DND-41 (cell line): ENCODE measurements at regions not wholly inside any gene's neighbourhood (a gene's known extent, or its start where the extent isn't known, plus 50 kb on each side); places are given as distances from the start of the nearest gene placed in this dataset.

Source experiments
- ATAC-seq: fragments of 200-7000 bp; cut with Tn5 transposase; 3 replicates; pipeline ENCODE4 v1.9.1; 2021; ENCODE audit warnings: low read depth; ENCODE audit not compliant: insufficient read depth
- DNase-seq: peaks from one replicate; pipeline ENCODE4 v3.0.0-alpha.2; 2020
- H2AFZ ChIP-seq: 2 replicates; pipeline ENCODE4 v1.6.0; 2012; ENCODE audit warnings: low read depth, low read length
- H3K27ac ChIP-seq: 2 replicates; pipeline ENCODE4 v1.5.1; 2012; ENCODE audit warnings: low read length, inconsistent platforms
- H3K27me3 ChIP-seq: fragments of 200-600 bp; sonication (generic); 2 replicates; pipeline ENCODE4 v1.6.0; 2012; ENCODE audit warnings: low read length, mild to moderate bottlenecking, inconsistent platforms; ENCODE audit not compliant: insufficient read depth, poor library complexity
- H3K36me3 ChIP-seq: 2 replicates; pipeline ENCODE4 v1.5.1; 2012; ENCODE audit warnings: low read length, inconsistent platforms; ENCODE audit not compliant: insufficient read depth
- H3K4me1 ChIP-seq: 2 replicates; pipeline ENCODE4 v1.5.1; 2012; ENCODE audit warnings: mild to moderate bottlenecking, low read length; ENCODE audit not compliant: insufficient read depth
- H3K4me2 ChIP-seq: 2 replicates; pipeline ENCODE4 v1.6.0; 2012; ENCODE audit warnings: mild to moderate bottlenecking, moderate library complexity, low read length, inconsistent platforms; ENCODE audit not compliant: insufficient read depth
- H3K4me3 ChIP-seq, 2 experiments: fragments of 200-600 bp in 1 of 2; shearing (Covaris generic) in 1 of 2; 2 replicates each; pipeline ENCODE4 v1.5.1; 2012 to 2016; ENCODE audit warnings: inconsistent platforms in 2 of 2, low read length in 2 of 2, mild to moderate bottlenecking in 2 of 2, low read depth in 1 of 2, moderate library complexity in 1 of 2
- H3K79me2 ChIP-seq: 2 replicates; pipeline ENCODE4 v1.6.0; 2012; ENCODE audit warnings: low read length, inconsistent platforms; ENCODE audit not compliant: insufficient read depth
- H3K9ac ChIP-seq: 2 replicates; pipeline ENCODE4 v1.6.0; 2012; ENCODE audit warnings: low read depth, mild to moderate bottlenecking, inconsistent platforms, low read length, moderate library complexity
- H3K9me3 ChIP-seq: 2 replicates; pipeline ENCODE4 v1.5.1; 2012; ENCODE audit warnings: low read length, moderate library complexity, mild to moderate bottlenecking, inconsistent platforms; ENCODE audit not compliant: insufficient read depth, severe bottlenecking
- H4K20me1 ChIP-seq: 2 replicates; pipeline ENCODE4 v1.6.0; 2012; ENCODE audit warnings: low read length; ENCODE audit not compliant: insufficient read depth
- CTCF ChIP-seq: IDR thresholded peaks from 2 replicates; pipeline ENCODE4 v1.5.1; 2012; ENCODE audit warnings: borderline replicate concordance, low read length, moderate library complexity, mild to moderate bottlenecking; ENCODE audit not compliant: poor library complexity, severe bottlenecking; ENCODE audit errors: extremely low read depth
- EZH2 ChIP-seq: IDR thresholded peaks from 3 replicates; pipeline ENCODE4 v1.6.1; 2012; ENCODE audit warnings: borderline replicate concordance, low read depth, mild to moderate bottlenecking, moderate library complexity, low read length, inconsistent platforms; ENCODE audit not compliant: severe bottlenecking

GRCh38 chr7:81140252-81140651, 221.4 kb upstream of the SEMA3C start:
- no peak for DNase-seq
- TF ChIP-seq CTCF (no peak), EZH2 (no peak)
- Histone ChIP-seq H3K27ac (no peak overlapping the region), H3K4me2 (no peak overlapping the region), H3K4me1 (no peaks in the 10 kb centered on the region), H4K20me1 (no peaks in the 10 kb centered on the region), H3K27me3 (no peaks in the 10 kb centered on the region), H3K36me3 (no peaks in the 10 kb centered on the region), H3K79me2 (no peaks in the 10 kb centered on the region), H3K4me3 (no peak overlapping the region), H3K9me3 (no peaks in the 10 kb centered on the region), H2AFZ (no peak overlapping the region), H3K9ac (no peak overlapping the region)
- no peak for ATAC-seq

GRCh38 chr7:81138870-81139269, 220.0 kb upstream of the SEMA3C start:
- Histone ChIP-seq H3K9me3 (no peaks in the 10 kb centered on the region), H3K79me2 (no peaks in the 10 kb centered on the region), H3K9ac (no peak overlapping the region), H3K27me3 (no peaks in the 10 kb centered on the region), H3K4me3 (no peak overlapping the region), H3K4me1 (no peaks in the 10 kb centered on the region), H3K4me2 (no peak overlapping the region), H3K36me3 (no peaks in the 10 kb centered on the region), H2AFZ (no peak overlapping the region), H3K27ac (no peak overlapping the region), H4K20me1 (no peaks in the 10 kb centered on the region)
- no peak for ATAC-seq
- DNase-seq: no peak
- no peak for TF ChIP-seq CTCF
- no peak for TF ChIP-seq EZH2

GRCh38 chr7:81135324-81135723, 216.5 kb upstream of the SEMA3C start:
- DNase-seq (no peak), ATAC-seq (no peak)
- no peaks in the 10 kb centered on the region for H4K20me1 ChIP-seq
- no peak overlapping the region for H2AFZ ChIP-seq
- H3K27me3 ChIP-seq: no peaks in the 10 kb centered on the region
- no peak overlapping the region for H3K27ac ChIP-seq
- H3K4me2 ChIP-seq: no peak overlapping the region
- no peaks in the 10 kb centered on the region for H3K79me2 ChIP-seq
- no peak overlapping the region for H3K9ac ChIP-seq
- H3K4me3 ChIP-seq: no peak overlapping the region
- TF ChIP-seq CTCF: no peak
- no peak for TF ChIP-seq EZH2
- no peaks in the 10 kb centered on the region for H3K4me1 ChIP-seq
- H3K36me3 ChIP-seq: no peaks in the 10 kb centered on the region
- H3K9me3 ChIP-seq: no peaks in the 10 kb centered on the region

GRCh38 chr7:81128011-81128410, 209.2 kb upstream of the SEMA3C start:
- Histone ChIP-seq H4K20me1 (no peaks in the 10 kb centered on the region), H3K36me3 (no peaks in the 10 kb centered on the region), H3K4me3 (no peak overlapping the region), H3K4me1 (no peaks in the 10 kb centered on the region), H3K27me3 (no peaks in the 10 kb centered on the region), H3K9ac (no peak overlapping the region), H3K79me2 (no peaks in the 10 kb centered on the region), H3K9me3 (no peaks in the 10 kb centered on the region), H2AFZ (no peak overlapping the region), H3K27ac (no peak overlapping the region), H3K4me2 (no peak overlapping the region)
- DNase-seq (no peak), ATAC-seq (no peak)
- TF ChIP-seq CTCF (no peak), EZH2 (no peak)
